RPMI8226 (cell line): ENCODE measurements at regions not wholly inside any gene's neighbourhood (a gene's known extent, or its start where the extent isn't known, plus 50 kb on each side); places are given as distances from the start of the nearest gene placed in this dataset.

Experiments used
- DNase-seq: peaks from one replicate; pipeline ENCODE4 v3.0.0-alpha.2; 2015

DNA sequence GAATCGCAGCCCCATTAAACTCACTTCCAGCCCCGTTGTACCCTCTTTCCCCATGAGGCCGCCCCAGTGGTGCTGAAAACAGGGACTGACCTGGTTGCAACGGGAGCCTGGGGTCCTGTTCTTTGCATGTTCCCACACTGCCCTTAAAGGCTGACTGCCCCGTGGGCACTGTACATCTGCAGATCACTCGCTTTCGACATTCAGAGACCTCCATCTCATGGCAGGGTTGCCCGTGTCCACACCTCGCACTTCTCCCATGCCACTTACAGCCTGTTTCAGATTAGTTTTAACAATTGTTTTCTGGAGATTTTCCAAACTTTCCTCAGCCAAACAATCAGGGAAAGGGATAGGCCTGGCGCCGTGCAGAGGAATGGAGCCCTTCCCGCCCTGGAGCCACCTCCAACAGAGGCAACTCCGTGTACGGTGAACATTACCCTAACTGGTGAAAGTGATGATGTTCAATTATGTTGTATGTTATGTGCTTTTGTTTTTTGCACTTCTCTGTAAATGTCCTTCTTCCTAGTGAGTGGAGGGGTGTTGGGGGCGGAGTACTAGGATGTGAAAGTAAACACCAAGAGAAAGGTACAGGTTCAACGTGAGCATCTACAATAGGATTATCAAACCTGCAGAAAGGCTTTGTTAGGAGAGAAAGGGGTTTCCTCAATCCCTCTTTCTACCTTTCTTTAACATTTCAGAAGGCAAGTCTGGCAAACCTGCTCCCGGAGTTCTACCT lies 262.8 kb downstream of the FOXO1 start:
- no peak for DNase-seq

DNA sequence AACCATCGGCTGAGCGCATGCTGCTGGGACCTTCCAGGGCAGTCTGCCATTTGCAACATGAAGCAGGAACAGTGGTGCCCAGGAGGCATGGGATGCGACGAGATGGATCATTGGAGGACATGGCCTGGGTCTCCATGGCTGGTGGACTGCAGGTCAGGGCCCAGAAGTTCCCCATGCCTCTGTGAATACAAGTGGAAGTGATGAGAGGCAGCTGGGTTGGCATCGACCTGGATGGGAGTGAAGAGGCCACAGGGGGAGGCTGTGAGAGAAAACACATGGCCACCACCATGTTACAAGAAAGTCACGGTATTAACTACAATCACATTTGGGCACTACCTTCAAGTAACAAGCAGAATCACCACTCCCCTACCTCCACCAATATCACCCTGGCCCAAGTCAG lies 262.0 kb downstream of the FOXO1 start:
- no peak for DNase-seq

DNA sequence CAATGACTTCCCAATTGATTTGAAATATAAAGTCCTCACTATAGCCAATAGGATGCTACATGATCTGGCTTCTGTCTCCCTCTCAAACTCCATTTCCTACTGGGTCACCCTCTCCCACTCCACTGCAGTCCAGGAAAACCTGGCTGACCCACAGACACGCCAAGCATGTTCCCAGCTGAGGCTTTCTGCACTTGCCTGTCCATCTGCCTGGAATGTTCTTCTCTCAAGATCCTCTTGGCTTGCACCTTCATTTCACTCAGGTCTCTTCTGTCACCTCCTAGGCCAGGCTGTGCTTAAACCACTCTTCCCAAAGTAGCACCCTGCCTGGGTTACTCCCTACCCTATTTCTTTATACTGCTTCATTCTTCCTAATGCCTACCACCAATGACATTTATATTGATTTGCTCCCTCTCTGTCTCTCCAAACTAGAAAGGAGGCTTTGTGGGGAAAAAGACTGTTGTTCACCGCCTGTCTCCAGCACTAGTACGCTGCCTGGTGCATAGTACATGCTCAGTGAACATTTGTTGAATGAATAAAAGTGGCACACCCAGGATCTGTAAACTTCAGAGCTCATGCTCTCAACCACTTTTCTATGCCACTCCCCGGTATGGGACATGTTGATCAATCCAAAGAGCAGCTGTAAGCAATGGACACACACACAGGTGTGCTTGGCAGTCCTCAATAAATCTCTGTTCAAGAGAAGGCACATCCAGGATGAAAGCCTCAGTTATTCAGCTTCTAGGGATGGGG lies 261.3 kb downstream of the FOXO1 start:
- DNase-seq = no peak

DNA sequence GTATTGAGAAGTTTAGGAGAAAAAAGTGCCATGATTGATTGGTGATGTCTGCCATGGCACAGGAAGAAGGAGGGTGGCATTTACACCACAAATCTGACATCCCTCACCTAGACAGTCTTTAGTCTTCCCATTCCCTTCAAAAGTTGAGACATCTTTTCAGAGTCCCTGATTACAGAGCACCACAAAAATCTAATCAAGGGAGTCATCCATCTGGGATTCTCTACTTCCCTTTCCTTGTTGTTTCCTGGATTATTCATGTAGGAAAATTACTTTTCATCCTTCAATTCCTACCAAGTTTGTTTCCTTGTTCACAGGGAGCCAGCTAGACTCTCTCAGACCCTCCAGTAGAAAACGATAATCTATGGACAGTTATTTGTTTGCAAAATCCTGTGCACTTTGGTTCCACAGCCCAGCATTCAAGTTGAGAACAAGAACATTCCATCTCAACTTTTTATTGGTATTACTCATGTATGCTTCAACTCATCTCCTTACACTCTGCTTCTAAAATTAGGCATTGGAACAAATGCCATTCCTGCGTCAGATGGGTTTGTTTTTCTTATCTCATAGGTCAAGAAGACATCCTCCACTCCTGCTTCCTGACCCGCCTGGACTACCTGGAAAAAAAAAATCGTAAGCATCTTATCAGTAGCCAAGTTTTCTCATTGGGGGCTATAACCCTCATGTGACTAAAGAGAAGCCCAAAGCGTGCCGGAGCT lies 259.9 kb downstream of the FOXO1 start:
- DNase-seq = no peak

DNA sequence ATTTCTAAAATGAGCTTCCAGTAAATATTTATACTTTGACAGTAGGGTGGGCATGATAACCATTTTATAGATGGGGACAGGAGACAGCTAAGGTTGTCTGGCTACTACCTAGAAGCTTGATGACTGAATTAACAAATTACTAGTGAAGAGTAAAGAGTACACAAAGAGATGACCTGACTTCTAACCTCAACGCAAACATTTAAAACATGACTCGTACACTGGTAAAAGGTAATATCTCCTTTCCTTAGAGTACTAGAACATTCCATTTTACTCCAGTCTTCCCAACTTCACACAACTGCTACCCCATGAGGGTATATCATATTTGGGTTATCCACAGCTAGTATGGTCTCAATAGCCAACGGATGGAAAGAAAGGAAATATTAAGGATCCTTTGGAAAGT lies 258.9 kb downstream of the FOXO1 start:
- no peak for DNase-seq

DNA sequence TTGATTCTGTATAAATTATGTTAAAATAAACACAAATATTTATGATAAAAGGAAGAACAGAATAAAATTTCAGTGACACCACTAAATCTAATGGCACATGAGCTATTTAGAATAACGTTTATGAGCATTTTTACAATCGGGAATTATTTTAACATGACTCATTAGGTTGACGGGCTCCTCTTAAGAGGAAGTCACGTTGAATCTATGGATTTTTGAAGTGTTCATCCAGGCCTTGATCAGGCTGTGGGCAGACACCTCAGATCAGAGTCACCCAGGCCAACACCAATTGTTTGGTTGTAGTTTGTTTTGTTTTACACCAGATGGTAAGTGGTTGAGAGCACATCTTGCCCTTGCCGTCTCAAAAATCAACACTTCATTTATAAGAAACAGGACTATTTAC lies 257.8 kb downstream of the FOXO1 start:
- no peak for DNase-seq

DNA sequence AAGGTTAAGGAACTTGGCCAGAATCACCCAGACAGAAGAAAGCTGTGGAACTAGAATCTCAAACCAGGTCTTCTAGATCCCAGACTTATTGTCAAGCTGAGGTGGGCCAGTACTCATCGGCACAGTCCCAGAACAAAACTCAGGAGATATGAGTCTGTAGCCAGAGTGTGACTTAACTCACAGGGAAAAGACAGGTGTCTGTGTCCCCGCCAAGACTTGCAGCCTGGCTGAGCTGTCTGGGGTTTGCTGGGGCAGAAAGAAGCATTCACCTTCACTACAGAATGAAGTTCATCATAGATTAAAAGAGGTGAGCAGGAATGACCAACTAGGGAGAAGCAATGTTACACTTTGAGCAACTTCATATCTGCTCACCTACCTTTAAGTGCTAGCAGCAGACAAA lies 257.2 kb downstream of the FOXO1 start:
- no peak for DNase-seq

DNA sequence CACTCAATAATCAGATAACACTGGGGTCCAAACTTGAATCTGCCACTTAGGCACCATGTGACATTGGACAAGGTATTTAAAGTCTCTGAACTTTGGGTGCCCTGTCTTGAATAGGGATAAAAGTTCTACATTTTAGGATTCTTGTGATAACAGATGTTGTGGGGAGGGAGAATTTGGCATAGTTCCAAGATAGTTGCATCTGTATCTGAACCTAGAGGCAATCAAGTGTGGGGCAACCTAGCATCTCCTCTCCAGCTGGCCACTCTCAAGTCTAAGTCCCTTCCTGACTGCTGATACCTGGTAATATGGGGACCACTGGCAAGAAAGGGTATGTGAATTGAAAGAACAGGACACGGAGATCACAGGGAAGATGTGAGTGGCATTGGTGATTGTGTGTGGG lies 256.1 kb downstream of the FOXO1 start:
- DNase-seq = no peak

DNA sequence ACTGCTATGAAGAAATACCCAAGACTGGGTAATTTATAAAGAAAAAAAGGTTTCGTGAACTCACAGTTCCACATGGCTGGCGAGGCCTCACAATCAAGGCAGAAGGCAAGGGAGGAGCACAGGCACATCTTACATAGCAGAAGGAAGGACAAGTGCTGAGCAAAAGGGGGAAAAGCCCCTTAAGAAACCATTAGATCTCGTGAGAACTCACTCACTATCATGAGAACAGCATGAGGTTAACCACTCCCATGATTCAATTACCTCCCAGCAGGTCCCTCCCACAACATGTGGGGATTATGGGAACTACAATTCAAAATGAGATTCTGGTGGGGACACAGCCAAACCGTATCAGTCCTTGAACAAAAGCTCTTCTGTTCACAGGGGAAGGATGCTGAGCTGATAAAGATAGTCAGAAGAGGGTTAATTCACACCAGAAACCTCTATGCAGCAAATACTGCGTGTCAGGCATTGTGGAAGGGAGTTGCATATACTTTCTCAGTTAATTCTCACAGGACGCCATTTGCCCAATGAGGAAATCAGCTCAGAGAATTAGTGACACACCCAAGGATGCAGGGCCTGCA lies 246.2 kb downstream of the FOXO1 start:
- no peak for DNase-seq

DNA sequence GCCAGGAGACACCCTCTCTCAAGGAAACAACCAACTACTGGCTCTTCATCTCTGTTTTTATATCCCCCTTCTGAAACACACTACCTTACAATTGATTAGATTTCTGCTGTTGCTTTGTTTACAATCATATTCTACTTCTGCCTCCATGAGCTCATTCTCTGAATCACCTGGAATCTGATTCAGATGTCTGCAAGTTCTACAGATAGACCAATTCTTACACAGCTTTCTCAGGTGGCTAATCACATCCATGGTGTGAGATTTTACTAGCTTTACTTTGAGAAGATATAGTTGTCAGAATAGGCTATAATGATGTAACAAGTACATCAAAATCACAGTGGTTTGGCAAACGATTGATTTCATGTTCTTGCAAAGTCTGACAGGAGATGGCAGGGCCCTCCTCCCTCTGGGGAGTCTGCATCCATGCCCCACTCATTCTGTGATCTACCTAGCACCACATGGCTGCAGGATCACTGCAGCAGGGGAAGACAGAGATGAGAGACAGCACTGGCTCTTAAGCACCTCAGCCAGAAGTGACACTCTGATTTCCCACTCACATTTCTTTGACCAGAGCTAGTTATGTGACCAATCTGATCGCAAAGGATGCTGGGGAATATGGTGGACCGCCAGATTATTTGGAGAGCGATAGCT lies 243.7 kb downstream of the FOXO1 start:
- DNase-seq = no peak

DNA sequence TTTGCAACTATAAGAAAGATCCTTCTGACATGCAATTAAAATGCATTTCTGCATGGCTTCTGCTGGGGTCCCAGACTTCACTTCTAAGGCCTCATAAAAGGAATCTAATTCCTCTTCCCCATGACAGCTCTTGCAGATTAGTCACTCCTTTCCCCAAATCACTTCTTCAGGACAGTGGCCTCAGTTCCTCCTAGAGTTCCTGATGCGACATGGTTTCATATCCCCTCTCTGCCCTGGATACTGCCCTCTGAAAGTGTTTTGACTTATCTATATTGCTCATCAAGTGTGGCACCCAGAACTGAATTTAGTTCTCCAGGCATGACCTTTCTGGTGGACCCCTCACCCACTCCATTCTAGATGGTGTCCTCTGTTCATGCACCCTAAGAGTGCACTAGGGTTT lies 238.1 kb downstream of the FOXO1 start:
- DNase-seq = no peak

DNA sequence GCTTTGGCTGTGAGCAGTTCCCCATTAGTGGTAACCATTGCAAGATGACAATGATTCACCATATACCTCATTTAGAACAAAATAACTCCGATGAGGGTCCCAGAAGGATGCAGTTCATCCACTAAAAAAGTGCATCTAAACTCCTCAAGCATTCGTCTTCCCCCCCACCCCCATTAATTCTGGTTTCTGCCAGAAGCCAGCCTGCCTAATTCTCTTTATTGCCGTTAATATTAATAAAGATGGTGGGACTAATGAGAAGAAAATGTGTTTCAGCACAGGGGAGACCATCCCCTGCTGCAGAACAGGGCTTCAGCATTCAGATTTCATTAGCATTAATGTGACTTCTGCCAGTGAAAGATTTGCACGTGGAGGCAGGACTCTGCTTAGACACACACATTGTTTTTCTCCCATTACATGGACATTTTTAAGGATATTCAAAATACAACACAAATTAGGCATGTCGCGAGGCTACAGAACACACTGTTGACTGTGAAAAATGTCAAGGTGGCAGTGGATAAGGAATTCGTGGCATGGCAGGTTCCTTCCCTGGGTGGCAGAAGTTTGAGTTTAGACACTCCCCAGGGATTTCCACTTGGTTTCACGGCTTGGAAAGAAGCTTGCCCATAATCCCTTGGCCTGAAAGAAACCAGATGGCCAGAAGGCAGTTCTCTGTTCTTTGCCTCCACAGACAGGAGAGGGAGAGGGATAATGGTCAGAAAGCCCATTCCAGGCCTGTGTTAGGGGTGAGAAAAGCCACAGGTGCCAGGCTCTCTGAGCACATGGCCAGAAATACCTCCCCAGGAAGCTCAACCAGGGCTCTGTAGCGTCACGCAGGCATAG lies 236.5 kb downstream of the FOXO1 start:
- DNase-seq = no peak

DNA sequence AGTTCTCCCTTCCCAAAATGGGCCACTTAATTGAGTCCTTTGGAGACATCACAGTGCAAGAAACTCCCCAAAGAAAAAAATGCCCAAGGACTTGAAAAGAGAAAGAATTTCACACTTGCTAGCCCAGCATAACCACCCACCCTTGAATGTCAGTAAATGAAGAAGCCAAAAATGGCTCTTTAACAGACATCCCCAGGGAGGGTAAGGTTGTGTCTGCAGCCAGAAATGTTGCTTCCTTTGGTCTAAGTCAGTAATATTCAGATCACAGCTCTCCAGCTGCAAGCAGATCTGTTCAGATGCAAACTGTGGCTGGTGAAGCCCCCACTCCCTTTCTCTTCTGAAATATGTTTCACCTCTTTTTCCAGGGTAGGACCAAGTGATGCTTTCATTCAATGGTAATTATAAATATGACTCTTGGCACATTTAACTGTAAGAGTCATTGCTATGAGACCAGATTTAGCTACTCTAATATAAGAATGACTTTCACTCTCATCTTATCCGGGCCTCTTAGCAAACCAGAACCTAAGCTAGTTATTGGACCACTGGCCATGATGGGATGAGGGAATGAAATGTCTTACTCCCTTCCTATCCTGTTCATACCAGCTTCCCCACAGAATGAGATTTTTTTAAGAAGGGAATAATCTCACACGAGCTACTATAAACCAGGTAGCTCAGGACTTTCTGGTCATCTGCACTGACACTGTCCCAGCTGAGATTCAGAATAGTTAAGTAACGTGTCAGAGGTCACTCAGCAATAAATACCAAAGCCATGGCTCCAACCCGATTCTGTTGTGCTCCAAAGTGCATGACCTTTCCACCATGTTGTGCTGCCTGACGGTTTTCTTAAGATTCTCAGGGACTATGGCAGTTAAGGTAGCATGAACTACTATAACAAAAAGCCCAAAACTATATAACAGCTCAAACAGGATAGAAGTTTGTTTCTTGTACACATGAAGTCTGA lies 234.1 kb downstream of the FOXO1 start:
- DNase-seq = no peak

DNA sequence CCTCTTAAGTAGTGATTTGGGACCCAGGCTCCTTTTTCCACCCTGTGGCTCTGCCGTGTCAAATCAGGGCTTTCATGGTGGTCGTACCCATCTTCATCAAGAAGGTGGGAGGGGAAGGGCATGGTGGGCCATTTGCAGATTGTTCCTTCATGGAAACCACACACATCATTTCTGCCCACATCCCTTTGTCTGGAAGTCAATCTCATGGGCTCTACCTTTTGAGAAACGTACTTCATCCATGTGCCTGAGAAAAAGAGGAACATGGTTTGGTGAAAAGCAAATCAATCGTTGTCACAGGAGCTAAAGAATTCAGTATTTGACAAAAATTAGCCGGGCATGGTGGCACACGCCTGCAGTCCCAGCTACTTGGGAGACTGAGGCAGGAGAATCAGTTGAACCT lies 233.4 kb downstream of the FOXO1 start:
- DNase-seq = no peak

DNA sequence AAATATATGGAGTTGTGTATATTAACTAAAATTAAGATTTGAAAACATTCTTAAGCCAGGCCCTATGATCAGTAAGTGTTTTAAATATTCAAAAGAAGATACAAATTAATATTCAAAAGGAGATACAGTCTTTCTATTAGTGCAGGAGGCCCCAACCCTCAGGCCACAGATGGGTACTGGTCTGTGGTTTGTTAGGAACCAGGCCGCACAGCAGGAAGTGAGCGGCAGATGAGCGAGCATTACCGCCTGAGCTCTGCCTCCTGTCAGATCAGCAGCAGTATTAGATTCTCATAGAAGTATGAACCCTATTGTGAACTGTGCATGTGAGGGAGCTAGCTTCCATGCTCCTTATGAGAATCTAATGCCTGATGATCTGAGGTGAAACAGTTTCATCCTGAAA lies 232.9 kb downstream of the FOXO1 start:
- no peak for DNase-seq

DNA sequence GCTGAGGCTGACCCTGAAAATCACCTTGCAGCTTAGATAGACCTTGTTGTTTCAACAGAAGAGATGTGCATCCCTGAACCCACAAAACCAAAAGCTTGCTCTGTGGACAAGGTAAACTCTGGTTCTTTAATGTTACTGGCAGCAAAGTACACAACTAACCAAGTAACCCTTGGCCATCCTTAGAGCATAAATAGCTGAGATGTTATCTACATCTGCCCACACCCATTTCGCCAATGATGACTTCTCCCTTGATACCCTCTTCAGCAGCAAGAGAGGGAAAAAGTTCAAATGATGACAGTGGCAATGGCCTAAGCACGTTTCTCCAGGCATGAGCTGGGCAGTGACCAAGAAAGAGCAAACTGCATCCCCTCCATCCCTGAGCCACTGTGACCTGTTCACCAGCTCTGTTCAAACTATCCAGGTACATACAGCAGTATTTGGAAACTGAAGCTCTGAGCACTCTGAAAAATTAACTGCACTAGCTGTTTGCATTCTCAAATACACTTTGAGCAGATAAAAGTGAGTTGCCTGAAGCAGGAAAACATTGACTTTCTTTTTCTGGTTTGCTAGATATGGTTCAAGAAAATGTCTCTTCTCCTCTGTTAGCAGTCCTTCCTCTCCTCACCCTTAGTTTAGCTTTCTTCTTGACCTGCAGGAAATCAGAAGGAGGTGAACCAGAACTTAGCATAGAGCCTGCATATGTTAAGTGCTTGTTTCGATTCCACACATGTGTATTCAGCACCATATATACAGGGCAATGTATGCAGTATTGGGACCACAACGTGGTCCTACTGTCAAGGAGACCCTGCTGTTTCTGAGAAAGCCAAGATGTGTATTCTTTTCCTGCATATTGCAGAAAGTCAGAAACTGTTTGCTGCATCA lies 231.7 kb downstream of the FOXO1 start:
- DNase-seq = no peak

DNA sequence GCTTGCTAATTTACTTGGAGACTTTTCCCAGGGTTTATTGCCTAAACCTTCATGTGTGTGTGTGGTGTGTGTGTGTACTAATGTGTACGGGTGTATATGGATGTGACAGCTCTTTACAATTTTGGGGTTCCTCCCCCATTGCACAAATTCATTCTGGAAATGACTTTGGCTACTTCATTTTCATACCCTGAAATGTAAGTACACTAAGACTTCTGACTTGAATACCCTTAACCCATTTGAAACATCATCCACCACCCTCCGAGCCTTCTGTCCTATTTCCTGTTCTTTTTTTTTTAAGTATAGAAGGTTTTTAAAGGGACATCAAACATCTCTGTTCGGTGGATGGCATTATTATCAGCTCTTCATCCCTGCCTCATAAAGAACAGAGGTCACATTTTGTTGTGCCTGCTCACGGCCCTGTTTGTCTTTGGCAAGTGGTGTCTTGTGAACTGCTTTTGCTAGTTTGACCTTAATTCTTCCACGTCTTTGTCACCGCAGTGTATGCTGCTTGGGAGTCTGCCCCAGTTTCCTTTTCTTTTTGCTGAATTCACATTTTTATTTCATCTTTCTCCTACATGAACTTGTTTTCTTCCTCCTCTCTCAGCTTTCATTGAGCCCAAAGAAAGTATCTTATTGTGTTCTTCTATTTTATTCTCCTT lies 228.3 kb downstream of the FOXO1 start:
- DNase-seq = no peak

DNA sequence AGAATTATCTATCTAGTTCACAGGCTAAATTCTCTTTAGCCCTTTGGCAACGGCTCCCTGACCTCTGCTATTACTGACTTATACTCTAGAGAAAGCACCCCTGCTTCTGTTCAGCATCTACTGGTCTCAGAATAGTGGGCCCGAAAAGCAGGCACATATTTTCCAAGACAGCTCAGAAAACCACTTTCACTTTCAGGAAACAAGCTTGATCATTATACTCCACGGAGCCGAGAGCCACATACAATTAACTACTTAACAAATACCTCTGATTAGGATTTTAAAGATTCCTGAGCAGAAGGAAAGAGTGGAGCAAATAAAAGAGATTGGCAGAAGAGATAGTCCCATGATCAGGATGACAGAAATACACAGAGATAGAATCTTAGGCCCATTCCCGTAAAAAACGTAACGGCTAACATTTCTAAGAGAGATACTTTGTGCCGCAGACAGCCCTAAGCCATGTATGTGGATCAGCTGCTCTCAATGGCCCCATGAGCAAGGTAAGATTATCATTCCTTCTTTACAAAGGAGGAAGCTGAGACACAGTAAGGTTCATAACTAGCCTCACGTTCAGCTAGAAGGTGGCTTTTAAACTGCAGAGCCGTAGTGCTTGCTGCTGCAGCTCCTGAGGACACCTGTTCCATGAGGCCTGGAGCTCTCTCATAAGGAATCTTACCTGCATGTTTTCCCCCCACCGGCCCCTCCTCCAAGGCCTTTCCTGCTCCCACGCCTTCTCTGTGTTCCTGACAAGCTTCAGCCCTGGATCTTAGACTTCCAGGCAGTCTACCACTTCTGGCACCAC lies 227.2 kb downstream of the FOXO1 start:
- DNase-seq = no peak

DNA sequence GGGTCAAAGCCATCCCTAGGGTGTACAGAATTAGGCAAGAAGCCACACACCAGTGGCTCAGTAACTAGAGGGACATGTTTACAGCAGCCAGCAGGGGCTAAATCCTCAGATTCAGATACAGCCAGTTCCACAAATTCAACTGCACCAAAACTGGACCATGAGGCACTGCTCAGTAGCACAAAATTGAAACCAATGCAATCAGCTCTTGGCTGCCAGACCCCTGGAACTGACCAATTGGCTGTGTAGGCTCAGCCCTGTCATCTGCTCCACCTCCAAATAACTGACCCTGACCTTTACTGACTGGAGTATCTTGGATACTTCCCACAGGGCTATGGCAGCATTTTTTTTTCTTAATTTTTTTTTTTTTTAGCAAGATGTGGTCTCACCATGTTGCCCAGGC lies 226.5 kb downstream of the FOXO1 start:
- no peak for DNase-seq
